CD4-positive, alpha-beta T cell (primary cell): ENCODE measurements at regions not wholly inside any gene's neighbourhood (a gene's known extent, or its start where the extent isn't known, plus 50 kb on each side); places are given as distances from the start of the nearest gene placed in this dataset.

Experiments
- ATAC-seq: fragments of 200-7000 bp; cut with Tn5 transposase; one replicate; pipeline ENCODE4 v1.10.0; 2022; ENCODE audit warnings: mild to moderate bottlenecking; ENCODE audit not compliant: poor library complexity
- CTCF ChIA-PET: fragments of 350-600 bp; sonication (Branson Sonifier 250); formaldehyde crosslinking; loops from one replicate; lab custom pipeline; 2021; ENCODE audit warnings: antibody characterized with exemption, inconsistent platforms; lab: Charles Lee
- POLR2A ChIA-PET: fragments of 350-600 bp; sonication (Branson Sonifier 250); formaldehyde crosslinking; loops from one replicate; lab custom pipeline; 2021; ENCODE audit warnings: antibody characterized with exemption, inconsistent platforms; lab: Charles Lee
- DNase-seq, 14 experiments: peaks; one replicate each; pipeline ENCODE4 v3.0.0-alpha.2; 2013 to 2020; ENCODE audit warnings: mixed read lengths in 2 of 14
- H3K27ac ChIP-seq, 2 donors: one replicate each; pipeline versions ENCODE4 v1.5.1 to v1.7.0; 2013; ENCODE audit warnings: low read length in 2 of 2, low read depth in 1 of 2, mild to moderate bottlenecking in 1 of 2
- H3K27me3 ChIP-seq, 2 experiments: 1 replicate in 1 of 2; 2 replicates in 1 of 2; pipeline versions ENCODE4 v1.6.1 to v1.7.0; 2013; ENCODE audit warnings: low read length in 2 of 2, control low read depth in 1 of 2, mild to moderate bottlenecking in 1 of 2, moderate library complexity in 1 of 2; ENCODE audit not compliant: insufficient read depth in 2 of 2, control insufficient read depth in 1 of 2
- H3K36me3 ChIP-seq: one replicate; pipeline ENCODE4 v1.6.1; 2013; ENCODE audit warnings: low read length, control low read depth; ENCODE audit not compliant: insufficient read depth
- H3K4me1 ChIP-seq: one replicate; pipeline ENCODE4 v1.6.1; 2013; ENCODE audit warnings: low read length, control low read depth; ENCODE audit not compliant: insufficient read depth
- H3K4me3 ChIP-seq: one replicate; pipeline ENCODE4 v1.5.1; 2013; ENCODE audit warnings: mild to moderate bottlenecking, low read length, moderate library complexity
- H3K9me3 ChIP-seq, 2 experiments: 1 replicate in 1 of 2; 2 replicates in 1 of 2; pipeline versions ENCODE4 v1.6.1 to v1.7.0; 2013; ENCODE audit warnings: low read length in 2 of 2, mild to moderate bottlenecking in 2 of 2, control low read depth in 1 of 2, moderate library complexity in 1 of 2; ENCODE audit not compliant: control insufficient read depth in 1 of 2, insufficient read depth in 1 of 2
- H3K27ac Mint-ChIP-seq: one replicate; pipeline ENCODE4 v1.8.0; 2020; ENCODE audit warnings: mixed read lengths
- H3K27me3 Mint-ChIP-seq: one replicate; pipeline ENCODE4 v1.8.0; 2021; ENCODE audit warnings: mixed read lengths
- H3K36me3 Mint-ChIP-seq: one replicate; pipeline ENCODE4 v1.8.0; 2021; ENCODE audit warnings: low read depth, mixed read lengths
- H3K4me1 Mint-ChIP-seq: one replicate; pipeline ENCODE4 v1.8.0; 2021; ENCODE audit warnings: low read depth, mixed read lengths
- H3K4me3 Mint-ChIP-seq: one replicate; pipeline ENCODE4 v1.8.0; 2020; ENCODE audit warnings: mild to moderate bottlenecking, mixed read lengths
- H3K9me3 Mint-ChIP-seq: one replicate; pipeline ENCODE4 v1.8.0; 2020; ENCODE audit warnings: mixed read lengths
- intact Hi-C, 2 experiments: fragments of 100-400 bp; cut with DNase I in 1 of 2; cut with micrococcal nuclease in 1 of 2; formaldehyde crosslinking; loops; one replicate each; pipeline versions ENCODE4 v1.15.1 to v1.9.0; 2023 to 2025; cut with DNase I, micrococcal nuclease
- TF ChIP-seq, protein P1 (sequence below): fragments of 200-600 bp; IDR thresholded peaks from one replicate; pipeline ENCODE4 v1.8.0; 2022; ENCODE audit warnings: antibody characterized with exemption, mild to moderate bottlenecking

DNA sequence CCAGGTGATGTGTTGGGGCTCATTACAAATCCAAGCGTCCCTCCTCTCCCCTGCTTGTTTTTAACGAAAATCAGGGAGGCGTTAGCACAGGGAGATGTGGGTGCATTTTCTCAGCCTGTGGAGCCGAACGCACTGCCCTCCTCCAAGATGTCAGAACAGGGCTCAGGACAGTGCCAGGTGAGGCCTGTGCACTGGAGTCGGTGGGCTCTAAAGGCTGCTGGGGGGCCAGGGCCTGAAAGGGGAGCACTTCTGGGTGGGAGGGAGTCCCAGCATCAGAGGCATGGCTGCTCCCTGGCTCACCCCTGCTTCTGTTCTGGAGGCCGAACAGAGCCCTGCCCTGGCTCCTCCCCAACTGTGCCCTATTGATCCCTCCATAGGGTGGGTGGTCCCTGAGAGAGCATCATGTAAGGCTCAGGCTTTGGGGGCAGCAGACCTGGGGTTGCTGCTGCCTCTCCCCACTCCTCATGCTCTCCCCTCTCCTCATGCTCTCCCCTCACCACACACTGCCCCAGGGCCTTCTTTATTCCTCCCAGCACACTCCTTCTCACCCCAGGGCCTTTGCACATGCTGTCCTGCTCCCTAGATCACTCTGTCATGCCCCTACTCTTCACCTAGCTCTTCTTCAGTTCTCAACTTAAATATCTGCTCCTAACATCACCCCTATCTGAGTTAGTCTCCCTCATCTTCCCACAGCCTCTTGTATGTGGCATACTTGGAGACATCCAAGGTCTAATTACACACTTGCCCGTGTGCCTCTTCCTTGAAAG lies 725.2 kb downstream of the PTPRU start:
- peaks cover 0 to 2% of the 10 kb centered on the region in 2 experiments for H3K27me3 ChIP-seq
- POLR2A ChIA-PET, result no interaction called here
- H3K9me3 ChIP-seq, result peaks cover 0 to 6% of the 10 kb centered on the region in 2 experiments
- no peaks in the 10 kb centered on the region for H3K4me1 ChIP-seq
- ATAC-seq, result no peak
- Mint-ChIP-seq H3K36me3 (no peaks in the 10 kb centered on the region), H3K27ac (no peak overlapping the region), H3K9me3 (no peaks in the 10 kb centered on the region), H3K4me3 (no peak overlapping the region), H3K27me3 (peaks cover 13% of the 10 kb centered on the region), H3K4me1 (no peaks in the 10 kb centered on the region)
- no peak overlapping the region for H3K27ac ChIP-seq
- TF ChIP-seq, protein P1, sequence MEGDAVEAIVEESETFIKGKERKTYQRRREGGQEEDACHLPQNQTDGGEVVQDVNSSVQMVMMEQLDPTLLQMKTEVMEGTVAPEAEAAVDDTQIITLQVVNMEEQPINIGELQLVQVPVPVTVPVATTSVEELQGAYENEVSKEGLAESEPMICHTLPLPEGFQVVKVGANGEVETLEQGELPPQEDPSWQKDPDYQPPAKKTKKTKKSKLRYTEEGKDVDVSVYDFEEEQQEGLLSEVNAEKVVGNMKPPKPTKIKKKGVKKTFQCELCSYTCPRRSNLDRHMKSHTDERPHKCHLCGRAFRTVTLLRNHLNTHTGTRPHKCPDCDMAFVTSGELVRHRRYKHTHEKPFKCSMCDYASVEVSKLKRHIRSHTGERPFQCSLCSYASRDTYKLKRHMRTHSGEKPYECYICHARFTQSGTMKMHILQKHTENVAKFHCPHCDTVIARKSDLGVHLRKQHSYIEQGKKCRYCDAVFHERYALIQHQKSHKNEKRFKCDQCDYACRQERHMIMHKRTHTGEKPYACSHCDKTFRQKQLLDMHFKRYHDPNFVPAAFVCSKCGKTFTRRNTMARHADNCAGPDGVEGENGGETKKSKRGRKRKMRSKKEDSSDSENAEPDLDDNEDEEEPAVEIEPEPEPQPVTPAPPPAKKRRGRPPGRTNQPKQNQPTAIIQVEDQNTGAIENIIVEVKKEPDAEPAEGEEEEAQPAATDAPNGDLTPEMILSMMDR, result no peak
- CTCF ChIA-PET, result no interaction called here
- intact Hi-C loops, result no loop called here
- H3K36me3 ChIP-seq, result no peaks in the 10 kb centered on the region
- no peak for DNase-seq
- H3K4me3 ChIP-seq, result no peak overlapping the region

DNA sequence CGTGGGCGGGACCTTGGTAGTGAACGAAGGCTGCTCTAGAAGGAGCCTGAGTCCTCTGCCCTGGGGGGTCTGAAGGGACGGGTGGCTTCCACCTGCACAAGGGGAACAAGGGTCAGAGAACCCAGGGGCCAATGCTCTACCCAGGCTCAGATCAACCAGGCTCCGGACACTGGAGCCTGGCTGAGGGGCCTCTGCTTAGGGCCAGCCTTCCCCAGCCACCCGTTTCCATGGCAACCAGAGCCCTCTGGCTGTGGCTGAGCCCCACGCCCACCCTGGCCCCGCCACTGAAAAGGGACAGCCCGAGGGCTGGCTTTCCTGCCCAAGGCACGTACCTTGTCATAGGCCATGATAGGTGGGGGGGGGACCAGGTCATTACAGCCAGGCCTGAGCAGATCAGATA lies 724.6 kb downstream of the PTPRU start:
- H3K27me3 ChIP-seq, result peaks cover 0 to 2% of the 10 kb centered on the region in 2 experiments
- Mint-ChIP-seq H3K27me3 (peaks cover 13% of the 10 kb centered on the region), H3K9me3 (no peaks in the 10 kb centered on the region), H3K4me3 (no peak overlapping the region), H3K27ac (no peak overlapping the region), H3K4me1 (no peaks in the 10 kb centered on the region), H3K36me3 (no peaks in the 10 kb centered on the region)
- H3K36me3 ChIP-seq, result no peaks in the 10 kb centered on the region
- intact Hi-C loops, result no loop called here
- H3K4me1 ChIP-seq, result no peaks in the 10 kb centered on the region
- no peak overlapping the region for H3K4me3 ChIP-seq
- no peak for DNase-seq
- peaks cover 0 to 6% of the 10 kb centered on the region in 2 experiments for H3K9me3 ChIP-seq
- TF ChIP-seq, protein P1, result no peak
- ChIA-PET CTCF (no interaction called here), POLR2A (no interaction called here)
- no peak for ATAC-seq
- H3K27ac ChIP-seq, result no peak overlapping the region

DNA sequence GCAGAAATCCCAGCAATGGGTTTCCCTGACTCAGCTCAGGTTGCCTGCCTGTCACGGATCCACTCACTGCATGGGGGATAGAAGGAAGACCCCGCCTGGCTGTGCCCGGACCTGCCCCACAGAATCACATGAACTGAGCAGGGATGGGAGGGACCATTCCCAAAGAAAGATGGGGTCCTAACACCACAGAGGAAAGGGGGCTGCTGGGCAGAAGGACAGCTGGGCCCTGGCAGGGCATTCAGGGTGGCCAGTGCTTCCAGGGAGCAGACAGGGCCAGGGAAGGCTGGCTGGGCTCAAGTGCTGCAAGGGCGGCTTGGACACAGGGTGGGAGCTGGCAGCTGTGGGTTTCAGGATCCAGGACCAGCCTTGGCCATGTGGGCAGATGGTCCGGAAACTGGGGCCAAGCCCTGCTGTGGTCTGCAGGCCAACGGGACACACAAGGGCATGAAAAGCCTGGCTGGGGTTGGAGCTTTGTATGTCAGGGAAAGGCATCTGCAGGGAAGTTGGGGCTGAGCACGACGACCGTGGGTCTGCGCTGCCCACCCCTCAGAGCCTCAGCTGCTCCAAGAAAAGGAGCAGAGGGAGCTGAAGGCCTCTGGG lies 723.9 kb downstream of the PTPRU start:
- no peak overlapping the region for H3K4me3 Mint-ChIP-seq
- no peaks in the 10 kb centered on the region for H3K4me1 Mint-ChIP-seq
- TF ChIP-seq, protein P1, result no peak
- H3K9me3 Mint-ChIP-seq, result no peaks in the 10 kb centered on the region
- no peak overlapping the region for H3K27ac Mint-ChIP-seq
- peaks cover 0 to 6% of the 10 kb centered on the region in 2 experiments for H3K9me3 ChIP-seq
- ChIA-PET CTCF (no interaction called here), POLR2A (no interaction called here)
- no peaks in the 10 kb centered on the region for H3K4me1 ChIP-seq
- H3K36me3 ChIP-seq, result no peaks in the 10 kb centered on the region
- ATAC-seq (no peak), DNase-seq (no peak)
- peaks cover 0 to 2% of the 10 kb centered on the region in 2 experiments for H3K27me3 ChIP-seq
- intact Hi-C loops, result no loop called here
- no peak overlapping the region for H3K27ac ChIP-seq
- H3K27me3 Mint-ChIP-seq, result peaks cover 13% of the 10 kb centered on the region
- no peak overlapping the region for H3K4me3 ChIP-seq
- no peaks in the 10 kb centered on the region for H3K36me3 Mint-ChIP-seq
